ENCODE measurements at regions not wholly inside any gene's neighbourhood (a gene's known extent, or its start where the extent isn't known, plus 50 kb on each side); places are given as distances from the start of the nearest gene placed in this dataset.

DNA sequence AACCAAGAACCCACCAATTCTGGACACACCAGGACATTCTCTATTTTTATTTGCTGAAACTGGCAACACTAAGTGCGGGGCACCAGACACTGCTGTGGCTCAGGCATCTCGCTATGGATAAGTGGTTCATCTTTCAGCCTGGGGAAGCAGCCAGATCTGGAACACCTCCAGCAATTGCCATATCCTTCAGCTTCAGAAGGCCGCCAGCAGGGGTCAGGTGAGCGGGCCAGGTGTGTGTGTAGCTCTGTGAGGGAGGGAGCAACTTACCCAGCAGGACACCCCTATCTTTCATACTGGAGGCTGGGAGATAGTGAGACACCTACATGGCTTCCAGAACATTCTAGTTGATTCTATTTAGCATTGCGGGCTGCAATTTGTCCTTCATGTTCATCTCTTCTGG is 57.0 kb upstream of the GBA3 start:
- Mint-ChIP-seq H3K36me3 (ENCODE audit: insufficient read depth in 2 of 2) (peaks cover 1 to 2% of the 10 kb centered on the region in 2 donors), H3K4me1 (ENCODE audit: low read depth) (no peaks in the 10 kb centered on the region), H3K27ac (no peak overlapping the region), H3K9me3 (peaks cover 3 to 4% of the 10 kb centered on the region in 2 donors), H3K4me3 (no peak overlapping the region), H3K27me3 (ENCODE audit: low read depth) (no peaks in the 10 kb centered on the region)
- ATAC-seq (replicated peaks in 1 of 2), result no peak
- DNase-seq, result no peak

DNA sequence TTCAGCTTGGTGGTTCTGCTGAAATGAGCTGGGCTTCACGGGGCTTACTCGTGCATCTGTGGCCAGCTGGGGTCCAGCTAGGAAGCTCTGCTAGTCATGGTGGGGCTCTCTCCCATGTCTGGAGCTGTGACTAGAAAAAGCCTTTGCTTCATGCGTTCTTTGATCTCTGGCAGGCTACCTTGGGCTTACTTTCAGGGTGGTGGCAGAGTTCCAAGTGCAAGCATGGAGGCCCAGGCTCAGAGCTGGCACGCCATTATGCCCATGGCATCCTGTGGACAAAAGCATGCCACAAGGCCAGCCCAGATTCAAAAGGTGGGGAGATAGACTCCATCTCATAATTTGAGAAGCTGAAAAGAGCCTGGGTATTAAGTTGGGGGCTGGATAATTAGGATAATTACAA is 55.4 kb upstream of the GBA3 start:
- Mint-ChIP-seq H3K4me1 (ENCODE audit: low read depth) (no peaks in the 10 kb centered on the region), H3K9me3 (peaks cover 6 to 7% of the 10 kb centered on the region in 2 donors), H3K27ac (no peak overlapping the region), H3K4me3 (no peak overlapping the region), H3K36me3 (ENCODE audit: insufficient read depth in 2 of 2) (peaks cover 1 to 3% of the 10 kb centered on the region in 2 donors), H3K27me3 (ENCODE audit: low read depth) (no peaks in the 10 kb centered on the region)
- ATAC-seq (replicated peaks in 1 of 2), result no peak
- DNase-seq, result no peak
